Prostate gland (tissue), 2 donors: ENCODE measurements at regions not wholly inside any gene's neighbourhood (a gene's known extent, or its start where the extent isn't known, plus 50 kb on each side); places are given as distances from the start of the nearest gene placed in this dataset.

Experiments used
- DNase-seq: peaks from one replicate; pipeline ENCODE4 v3.0.0-alpha.2; 2019; ENCODE audit warnings: low spot score
- H3K27ac ChIP-seq, 2 donors: fragments of 200-600 bp; sonication (generic); 2 replicates each; pipeline ENCODE4 v1.5.1; 2017 to 2019
- H3K27me3 ChIP-seq: fragments of 200-600 bp; sonication (generic); replicated peaks from 2 replicates; pipeline ENCODE4 v1.5.1; 2019; ENCODE audit not compliant: insufficient read depth
- H3K36me3 ChIP-seq, 2 donors: fragments of 200-600 bp; sonication (generic); 1 replicate in 1 of 2; 2 replicates in 1 of 2; pipeline versions ENCODE4 v1.5.1 to v1.8.1; 2017 to 2019
- H3K4me1 ChIP-seq: fragments of 200-600 bp; sonication (generic); replicated peaks from 2 replicates; pipeline ENCODE4 v1.5.1; 2019
- H3K4me3 ChIP-seq, 2 donors: fragments of 200-600 bp; sonication (generic); 2 replicates each; pipeline ENCODE4 v1.5.1; 2017 to 2019
- H3K9me3 ChIP-seq: fragments of 200-600 bp; sonication (generic); 2 replicates; pipeline ENCODE4 v1.5.1; 2017
- CTCF ChIP-seq, 4 experiments: fragments of 200-600 bp in 2 of 4; fragments of 450-650 bp in 2 of 4; sonication (generic) in 2 of 4; IDR thresholded peaks; 1 replicate in 3 of 4; 2 replicates in 1 of 4; pipeline ENCODE4 v1.5.1; 2016 to 2019; ENCODE audit warnings: antibody characterized with exemption in 4 of 4, mild to moderate bottlenecking in 2 of 4, moderate library complexity in 2 of 4
- POLR2A ChIP-seq: fragments of 450-650 bp; IDR thresholded peaks from one replicate; pipeline ENCODE4 v1.6.1; 2016; ENCODE audit warnings: antibody characterized with exemption, mild to moderate bottlenecking
- POLR2AphosphoS5 ChIP-seq: sonication (generic); formaldehyde crosslinking; IDR thresholded peaks from one replicate; pipeline ENCODE4 v1.6.1; 2017; ENCODE audit warnings: antibody characterized with exemption
- WGBS: methylation state at CpG from one replicate; pipeline ENCODE4 v1.1.5; 2018; 5-methylcytosine and 5-hydroxymethylcytosine counted together
- intact Hi-C: fragments of 100-400 bp; cut with DNase I; formaldehyde crosslinking; loops from one replicate; pipeline ENCODE4 v1.14.2; 2022

GRCh38 chrX:46374371-46374770 lies 170.8 kb downstream of the ZNF674 start:
- H3K4me3 ChIP-seq, result no peak overlapping the region
- H3K27ac ChIP-seq, result no peak overlapping the region
- no peaks in the 10 kb centered on the region for H3K4me1 ChIP-seq
- 43% methylated on average over 1 of the region's 1 CpG for WGBS
- H3K9me3 ChIP-seq, result no peaks in the 10 kb centered on the region
- intact Hi-C loops, result loop anchor here (10.0 kb wide), 1 partner anchor 1050 kb away; no protein-coding TSS in a partner anchor
- no peaks in the 10 kb centered on the region for H3K27me3 ChIP-seq
- no peak for DNase-seq
- no peak for TF ChIP-seq POLR2AphosphoS5
- no peak for TF ChIP-seq CTCF (IDR thresholded peaks at IDR 0.05)
- no peak for TF ChIP-seq POLR2A
- no peaks in the 10 kb centered on the region for H3K36me3 ChIP-seq

GRCh38 chrX:46367491-46367890 lies 177.7 kb downstream of the ZNF674 start:
- WGBS, result 88% methylated on average over 2 of the region's 2 CpGs
- Histone ChIP-seq H3K27ac (no peak overlapping the region), H3K36me3 (no peaks in the 10 kb centered on the region), H3K27me3 (no peaks in the 10 kb centered on the region), H3K4me3 (no peak overlapping the region), H3K4me1 (no peaks in the 10 kb centered on the region), H3K9me3 (no peaks in the 10 kb centered on the region)
- TF ChIP-seq POLR2AphosphoS5 (no peak), POLR2A (no peak), CTCF (IDR thresholded peaks at IDR 0.05) (no peak)
- intact Hi-C loops, result no loop called here
- no peak for DNase-seq

GRCh38 chrX:46366381-46367207 lies 178.6 kb downstream of the ZNF674 start:
- Histone ChIP-seq H3K27ac (no peak overlapping the region), H3K36me3 (no peaks in the 10 kb centered on the region), H3K4me1 (no peaks in the 10 kb centered on the region), H3K27me3 (no peaks in the 10 kb centered on the region), H3K9me3 (no peaks in the 10 kb centered on the region), H3K4me3 (no peak overlapping the region)
- DNase-seq, result no peak
- intact Hi-C loops, result no loop called here
- WGBS, result 82% methylated on average over 2 of the region's 2 CpGs
- no peak for TF ChIP-seq POLR2AphosphoS5
- TF ChIP-seq CTCF (IDR thresholded peaks at IDR 0.05), result no peak
- TF ChIP-seq POLR2A, result no peak

- 100% methylated on average over 1 of the region's 1 CpG for WGBS
- intact Hi-C loops, result no loop called here
- no peak for TF ChIP-seq CTCF (IDR thresholded peaks at IDR 0.05)
- TF ChIP-seq POLR2AphosphoS5, result no peak
- no peak for TF ChIP-seq POLR2A
- no peak for DNase-seq
- Histone ChIP-seq H3K9me3 (no peaks in the 10 kb centered on the region), H3K27me3 (no peaks in the 10 kb centered on the region), H3K4me1 (no peaks in the 10 kb centered on the region), H3K36me3 (no peaks in the 10 kb centered on the region), H3K4me3 (no peak overlapping the region), H3K27ac (no peak overlapping the region)
Measured at GRCh38 chrX:46354481-46354880, 190.7 kb downstream of the ZNF674 start.

GRCh38 chrX:46341767-46342322 lies 203.4 kb downstream of the ZNF674 start:
- Histone ChIP-seq H3K4me1 (no peaks in the 10 kb centered on the region), H3K9me3 (no peaks in the 10 kb centered on the region), H3K27me3 (no peaks in the 10 kb centered on the region), H3K27ac (no peak overlapping the region), H3K36me3 (no peaks in the 10 kb centered on the region), H3K4me3 (no peak overlapping the region)
- no peak for DNase-seq
- 79% methylated on average over 1 of the region's 1 CpG for WGBS
- TF ChIP-seq CTCF (IDR thresholded peaks at IDR 0.05), result no peak
- no peak for TF ChIP-seq POLR2A
- TF ChIP-seq POLR2AphosphoS5, result no peak
- intact Hi-C loops, result no loop called here
